Keratinocyte (primary cell): ENCODE measurements at regions not wholly inside any gene's neighbourhood (a gene's known extent, or its start where the extent isn't known, plus 50 kb on each side); places are given as distances from the start of the nearest gene placed in this dataset.
"Not testable (repeated sequence)": the region's sequence is repeated elsewhere in the genome, so short reads cannot be mapped to it uniquely, and the experiment has no call there.

Experiments used
- EZH2 ChIP-seq: IDR thresholded peaks from one replicate; pipeline ENCODE4 v1.6.1; 2012; ENCODE audit warnings: inconsistent platforms, mild to moderate bottlenecking, low read length, moderate library complexity
- TF ChIP-seq, protein P1 (sequence below), 3 experiments: IDR thresholded peaks in 1 of 3; conservative IDR thresholded peaks in 1 of 3; optimal IDR thresholded peaks in 1 of 3; 2 replicates in 2 of 3; 3 replicates in 1 of 3; pipeline versions ENCODE3 to v1.5.1; 2011; ENCODE audit warnings: low read length in 3 of 3, mild to moderate bottlenecking in 3 of 3, moderate library complexity in 2 of 3, control low read depth in 1 of 3, inconsistent platforms in 1 of 3; ENCODE audit not compliant: insufficient read depth in 2 of 3; ENCODE audit errors: extremely low read depth in 1 of 3

DNA sequence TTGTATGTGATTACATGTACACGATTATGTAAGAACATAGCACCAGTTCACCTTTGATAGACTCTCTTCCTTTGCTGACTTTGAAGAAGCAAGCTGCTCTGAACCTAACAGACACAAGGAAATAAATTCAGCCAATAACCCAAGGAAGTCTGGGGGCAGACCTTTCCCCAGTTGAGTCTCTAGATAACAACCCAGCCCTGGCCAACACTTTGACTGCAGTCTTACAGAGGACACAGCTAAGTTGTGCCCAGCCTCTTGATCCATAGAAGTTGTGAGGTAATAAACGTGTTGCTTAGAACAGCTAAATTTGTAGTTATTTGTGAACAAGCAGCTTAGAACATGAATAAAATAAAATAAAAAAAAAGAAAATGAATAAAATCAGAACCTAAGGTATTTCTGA, 116.3 kb downstream of the PRR15 start:
- TF ChIP-seq, protein P1, sequence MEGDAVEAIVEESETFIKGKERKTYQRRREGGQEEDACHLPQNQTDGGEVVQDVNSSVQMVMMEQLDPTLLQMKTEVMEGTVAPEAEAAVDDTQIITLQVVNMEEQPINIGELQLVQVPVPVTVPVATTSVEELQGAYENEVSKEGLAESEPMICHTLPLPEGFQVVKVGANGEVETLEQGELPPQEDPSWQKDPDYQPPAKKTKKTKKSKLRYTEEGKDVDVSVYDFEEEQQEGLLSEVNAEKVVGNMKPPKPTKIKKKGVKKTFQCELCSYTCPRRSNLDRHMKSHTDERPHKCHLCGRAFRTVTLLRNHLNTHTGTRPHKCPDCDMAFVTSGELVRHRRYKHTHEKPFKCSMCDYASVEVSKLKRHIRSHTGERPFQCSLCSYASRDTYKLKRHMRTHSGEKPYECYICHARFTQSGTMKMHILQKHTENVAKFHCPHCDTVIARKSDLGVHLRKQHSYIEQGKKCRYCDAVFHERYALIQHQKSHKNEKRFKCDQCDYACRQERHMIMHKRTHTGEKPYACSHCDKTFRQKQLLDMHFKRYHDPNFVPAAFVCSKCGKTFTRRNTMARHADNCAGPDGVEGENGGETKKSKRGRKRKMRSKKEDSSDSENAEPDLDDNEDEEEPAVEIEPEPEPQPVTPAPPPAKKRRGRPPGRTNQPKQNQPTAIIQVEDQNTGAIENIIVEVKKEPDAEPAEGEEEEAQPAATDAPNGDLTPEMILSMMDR (optimal IDR thresholded peaks at IDR 0.05 in 1 of 3, IDR thresholded peaks at IDR 0.05 in 1 of 3, conservative IDR thresholded peaks at IDR 0.05 in 1 of 3; ENCODE audit: extremely low read depth in 1 of 3, insufficient read depth in 2 of 3, low read length in 3 of 3), result not testable (repeated sequence)
- TF ChIP-seq EZH2, result not testable (repeated sequence)
